ENCODE measurements at regions not wholly inside any gene's neighbourhood (a gene's known extent, or its start where the extent isn't known, plus 50 kb on each side); places are given as distances from the start of the nearest gene placed in this dataset.

- H3K18ac ChIP-seq (ENCODE audit: low read length), result no peak overlapping the region
- no peak overlapping the region for H2BK5ac ChIP-seq (ENCODE audit: low read depth, low read length, poor library complexity)
- WGBS (ENCODE audit: extremely low coverage, insufficient coverage, insufficient read length), result no CpG with 5 or more reads among the region's 4 CpGs
These were observed 63.2 kb upstream of the SPPL2A start for GRCh38 chr15:50828610-50829206.

GRCh38 chr15:50825946-50826345, 60.4 kb upstream of the SPPL2A start:
- no peak overlapping the region for H3K23ac ChIP-seq (ENCODE audit: low read length)
- H3K4me2 ChIP-seq (ENCODE audit: low read length), result no peak overlapping the region
- H2AK5ac ChIP-seq (ENCODE audit: low read length), result no peak overlapping the region
- no peak overlapping the region for H2AFZ ChIP-seq (ENCODE audit: insufficient read depth, low read length, poor library complexity)
- H2BK5ac ChIP-seq (ENCODE audit: low read depth, low read length, poor library complexity), result no peak overlapping the region
- peaks cover 0 to 2% of the 10 kb centered on the region in 2 experiments for H3K4me1 ChIP-seq (ENCODE audit: control insufficient read depth in 1 of 2, insufficient read depth in 2 of 2, low read length in 2 of 2)
- no peak overlapping the region for H3K18ac ChIP-seq (ENCODE audit: low read length)
- peaks cover 3% of the 10 kb centered on the region for H3K79me1 ChIP-seq (ENCODE audit: low read length)
- no peaks in the 10 kb centered on the region for H3K9me3 ChIP-seq (ENCODE audit: insufficient read depth, low read depth, low read length)
- H3K27ac ChIP-seq (ENCODE audit: low read depth, low read length), result no peak overlapping the region
- no peak overlapping the region for H4K91ac ChIP-seq (ENCODE audit: low read depth, low read length)
- H3K27me3 ChIP-seq (ENCODE audit: insufficient read depth, low read length), result no peaks in the 10 kb centered on the region
- H3K14ac ChIP-seq (ENCODE audit: low read length), result no peak overlapping the region
- WGBS (ENCODE audit: extremely low coverage, insufficient coverage, insufficient read length), result no CpG with 5 or more reads among the region's 1 CpG
- no peak overlapping the region for H3K9ac ChIP-seq (ENCODE audit: low read length)
- no peak overlapping the region for H4K8ac ChIP-seq (ENCODE audit: low read depth, low read length)
- H3K36me3 ChIP-seq (ENCODE audit: control insufficient read depth in 1 of 2, insufficient read depth in 2 of 2, low read length in 2 of 2), result no peaks in the 10 kb centered on the region
- no peak overlapping the region for H3K4me3 ChIP-seq (ENCODE audit: low read depth, low read length)
- H2BK12ac ChIP-seq (ENCODE audit: low read length), result no peak overlapping the region
- DNase-seq, result no peak
- H3K79me2 ChIP-seq (ENCODE audit: control insufficient read depth, insufficient read depth, low read length, poor library complexity), result no peaks in the 10 kb centered on the region
- no peak overlapping the region for H4K12ac ChIP-seq (ENCODE audit: low read depth, low read length)
- H2BK120ac ChIP-seq (ENCODE audit: insufficient read depth, low read length, poor library complexity), result no peak overlapping the region
- H3K4ac ChIP-seq (ENCODE audit: low read depth, low read length), result no peak overlapping the region

More at GRCh38 chr15:50828610-50829206, 63.2 kb upstream of the SPPL2A start:
- H3K14ac ChIP-seq (ENCODE audit: low read length), result no peak overlapping the region
- no peak overlapping the region for H2AK5ac ChIP-seq (ENCODE audit: low read length)
- H2BK12ac ChIP-seq (ENCODE audit: low read length), result no peak overlapping the region
- H3K4me1 ChIP-seq (ENCODE audit: control insufficient read depth in 1 of 2, insufficient read depth in 2 of 2, low read length in 2 of 2), result peaks cover 0 to 6% of the 10 kb centered on the region in 2 experiments
- no peak overlapping the region for H2BK120ac ChIP-seq (ENCODE audit: insufficient read depth, low read length, poor library complexity)
- peaks cover 3% of the 10 kb centered on the region for H3K79me1 ChIP-seq (ENCODE audit: low read length)
- no peak overlapping the region for H3K4ac ChIP-seq (ENCODE audit: low read depth, low read length)
- no peak overlapping the region for H3K23ac ChIP-seq (ENCODE audit: low read length)
- no peaks in the 10 kb centered on the region for H3K79me2 ChIP-seq (ENCODE audit: control insufficient read depth, insufficient read depth, low read length, poor library complexity)
- H3K36me3 ChIP-seq (ENCODE audit: control insufficient read depth in 1 of 2, insufficient read depth in 2 of 2, low read length in 2 of 2), result no peaks in the 10 kb centered on the region
- H3K27ac ChIP-seq (ENCODE audit: low read depth, low read length), result no peak overlapping the region
- H4K91ac ChIP-seq (ENCODE audit: low read depth, low read length), result no peak overlapping the region
- H3K9me3 ChIP-seq (ENCODE audit: insufficient read depth, low read depth, low read length), result no peaks in the 10 kb centered on the region
- no peak overlapping the region for H4K12ac ChIP-seq (ENCODE audit: low read depth, low read length)
- H3K4me2 ChIP-seq (ENCODE audit: low read length), result no peak overlapping the region
- DNase-seq, result peak; percentile 71 to 89
- H2AFZ ChIP-seq (ENCODE audit: insufficient read depth, low read length, poor library complexity), result no peak overlapping the region
- no peak overlapping the region for H4K8ac ChIP-seq (ENCODE audit: low read depth, low read length)
- H3K27me3 ChIP-seq (ENCODE audit: insufficient read depth, low read length), result no peaks in the 10 kb centered on the region
- H3K9ac ChIP-seq (ENCODE audit: low read length), result no peak overlapping the region
- no peak overlapping the region for H3K4me3 ChIP-seq (ENCODE audit: low read depth, low read length)

- Histone ChIP-seq H3K18ac (ENCODE audit: low read length) (no peak overlapping the region), H2BK120ac (ENCODE audit: insufficient read depth, low read length, poor library complexity) (no peak overlapping the region), H4K12ac (ENCODE audit: low read depth, low read length) (no peak overlapping the region), H3K4me1 (ENCODE audit: control insufficient read depth in 1 of 2, insufficient read depth in 2 of 2, low read length in 2 of 2) (peaks cover 0 to 2% of the 10 kb centered on the region in 2 experiments), H3K14ac (ENCODE audit: low read length) (no peak overlapping the region), H3K36me3 (ENCODE audit: control insufficient read depth in 1 of 2, insufficient read depth in 2 of 2, low read length in 2 of 2) (no peaks in the 10 kb centered on the region), H3K27ac (ENCODE audit: low read depth, low read length) (no peak overlapping the region), H3K4me3 (ENCODE audit: low read depth, low read length) (no peak overlapping the region), H3K4ac (ENCODE audit: low read depth, low read length) (no peak overlapping the region), H3K79me2 (ENCODE audit: control insufficient read depth, insufficient read depth, low read length, poor library complexity) (no peaks in the 10 kb centered on the region), H2BK5ac (ENCODE audit: low read depth, low read length, poor library complexity) (no peak overlapping the region), H2AK5ac (ENCODE audit: low read length) (no peak overlapping the region), H3K27me3 (ENCODE audit: insufficient read depth, low read length) (no peaks in the 10 kb centered on the region), H2AFZ (ENCODE audit: insufficient read depth, low read length, poor library complexity) (no peak overlapping the region), H3K4me2 (ENCODE audit: low read length) (no peak overlapping the region), H4K91ac (ENCODE audit: low read depth, low read length) (no peak overlapping the region), H3K9me3 (ENCODE audit: insufficient read depth, low read depth, low read length) (no peaks in the 10 kb centered on the region), H2BK12ac (ENCODE audit: low read length) (no peak overlapping the region), H3K9ac (ENCODE audit: low read length) (no peak overlapping the region), H3K79me1 (ENCODE audit: low read length) (no peaks in the 10 kb centered on the region), H4K8ac (ENCODE audit: low read depth, low read length) (no peak overlapping the region), H3K23ac (ENCODE audit: low read length) (no peak overlapping the region)
- no CpG with 5 or more reads among the region's 2 CpGs for WGBS (ENCODE audit: extremely low coverage, insufficient coverage, insufficient read length)
- DNase-seq, result no peak
These were observed 59.0 kb upstream of the SPPL2A start for GRCh38 chr15:50824514-50824913.

GRCh38 chr15:50823281-50823680, 57.8 kb upstream of the SPPL2A start:
- no CpG with 5 or more reads among the region's 3 CpGs for WGBS (ENCODE audit: extremely low coverage, insufficient coverage, insufficient read length)
- no peak overlapping the region for H3K27ac ChIP-seq (ENCODE audit: low read depth, low read length)
- no peak overlapping the region for H3K9ac ChIP-seq (ENCODE audit: low read length)
- no peak overlapping the region for H2BK5ac ChIP-seq (ENCODE audit: low read depth, low read length, poor library complexity)
- no peak overlapping the region for H2BK12ac ChIP-seq (ENCODE audit: low read length)
- no peak overlapping the region for H2BK120ac ChIP-seq (ENCODE audit: insufficient read depth, low read length, poor library complexity)
- H3K23ac ChIP-seq (ENCODE audit: low read length), result no peak overlapping the region
- H3K79me2 ChIP-seq (ENCODE audit: control insufficient read depth, insufficient read depth, low read length, poor library complexity), result no peaks in the 10 kb centered on the region
- H3K4ac ChIP-seq (ENCODE audit: low read depth, low read length), result no peak overlapping the region
- no peak overlapping the region for H4K91ac ChIP-seq (ENCODE audit: low read depth, low read length)
- H4K12ac ChIP-seq (ENCODE audit: low read depth, low read length), result no peak overlapping the region
- no peaks in the 10 kb centered on the region for H3K36me3 ChIP-seq (ENCODE audit: control insufficient read depth in 1 of 2, insufficient read depth in 2 of 2, low read length in 2 of 2)
- no peaks in the 10 kb centered on the region for H3K27me3 ChIP-seq (ENCODE audit: insufficient read depth, low read length)
- no peaks in the 10 kb centered on the region for H3K4me1 ChIP-seq (ENCODE audit: control insufficient read depth in 1 of 2, insufficient read depth in 2 of 2, low read length in 2 of 2)
- no peak overlapping the region for H3K14ac ChIP-seq (ENCODE audit: low read length)
- no peaks in the 10 kb centered on the region for H3K9me3 ChIP-seq (ENCODE audit: insufficient read depth, low read depth, low read length)
- H2AK5ac ChIP-seq (ENCODE audit: low read length), result no peak overlapping the region
- no peaks in the 10 kb centered on the region for H3K79me1 ChIP-seq (ENCODE audit: low read length)
- DNase-seq, result no peak
- no peak overlapping the region for H4K8ac ChIP-seq (ENCODE audit: low read depth, low read length)
- no peak overlapping the region for H2AFZ ChIP-seq (ENCODE audit: insufficient read depth, low read length, poor library complexity)
- no peak overlapping the region for H3K18ac ChIP-seq (ENCODE audit: low read length)
- H3K4me3 ChIP-seq (ENCODE audit: low read depth, low read length), result no peak overlapping the region
- H3K4me2 ChIP-seq (ENCODE audit: low read length), result no peak overlapping the region

Measured in trophoblast cell (in vitro differentiated cells and primary cell).